GM18951 (cell line): ENCODE measurements at regions not wholly inside any gene's neighbourhood (a gene's known extent, or its start where the extent isn't known, plus 50 kb on each side); places are given as distances from the start of the nearest gene placed in this dataset.

Experiments
- POLR2A ChIP-seq: IDR thresholded peaks from 4 replicates; pipeline ENCODE4 v1.6.1; 2011; ENCODE audit warnings: mild to moderate bottlenecking; ENCODE audit not compliant: insufficient read length, insufficient read depth; ENCODE audit errors: extremely low read depth
- in situ Hi-C: fragments of 300-500 bp; cut with MboI; formaldehyde crosslinking; loops from one replicate; pipeline ENCODE4 v1.12.0; 2022; ENCODE audit warnings: low sequenced_read_pairs, mixed read lengths, inconsistent platforms; ENCODE audit not compliant: unreplicated experiment

- TF ChIP-seq POLR2A: no peak
- in situ Hi-C loops: no loop called here
Measured at GRCh38 chr6:28585335-28585734, 59.7 kb downstream of the GPX5 start.

GRCh38 chr6:28586324-28586723, 60.6 kb downstream of the GPX5 start:
- in situ Hi-C loops: no loop called here
- TF ChIP-seq POLR2A: no peak

DNA sequence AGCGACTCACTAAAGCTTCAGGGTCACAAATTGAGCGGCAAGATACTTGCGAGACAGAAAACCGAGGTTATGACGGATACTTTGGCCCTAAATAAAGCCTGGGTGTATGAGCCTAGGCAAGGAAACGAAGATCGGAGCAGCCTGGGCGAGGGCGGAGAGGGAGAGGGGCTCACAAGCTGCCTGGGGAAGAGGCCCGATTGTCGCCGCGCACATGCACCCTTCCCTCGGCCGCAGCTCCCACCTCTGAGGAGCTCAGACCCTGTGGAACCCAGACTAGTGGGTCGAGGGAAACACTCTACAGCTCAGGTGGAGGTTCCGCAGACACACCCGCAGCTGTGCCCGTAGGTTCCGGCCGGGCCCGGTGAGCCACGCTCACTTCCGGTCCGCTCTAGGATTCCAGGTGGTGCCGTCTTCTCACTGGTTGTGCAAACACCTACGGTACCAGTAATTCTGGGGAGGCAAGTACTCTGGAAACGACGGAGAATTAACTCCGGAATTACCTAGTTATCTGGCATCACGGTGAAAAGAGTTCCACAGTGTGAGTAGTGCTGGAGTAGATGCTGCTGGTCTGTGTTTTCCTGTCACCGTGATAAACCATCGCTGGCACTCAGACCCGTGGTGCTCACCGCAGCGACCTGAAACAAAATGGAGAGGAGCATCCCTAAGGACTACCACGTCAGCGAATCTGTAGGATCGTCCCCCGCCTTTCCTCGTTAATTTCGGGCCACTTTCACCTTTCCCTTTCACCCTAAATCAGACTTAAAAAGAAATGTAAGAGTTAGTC, 61.5 kb downstream of the GPX5 start:
- in situ Hi-C loops: no loop called here
- TF ChIP-seq POLR2A: peak; percentile 77

- in situ Hi-C loops: no loop called here
- TF ChIP-seq POLR2A: no peak
Measured at GRCh38 chr6:28587746-28588075, 62.0 kb downstream of the GPX5 start.

DNA sequence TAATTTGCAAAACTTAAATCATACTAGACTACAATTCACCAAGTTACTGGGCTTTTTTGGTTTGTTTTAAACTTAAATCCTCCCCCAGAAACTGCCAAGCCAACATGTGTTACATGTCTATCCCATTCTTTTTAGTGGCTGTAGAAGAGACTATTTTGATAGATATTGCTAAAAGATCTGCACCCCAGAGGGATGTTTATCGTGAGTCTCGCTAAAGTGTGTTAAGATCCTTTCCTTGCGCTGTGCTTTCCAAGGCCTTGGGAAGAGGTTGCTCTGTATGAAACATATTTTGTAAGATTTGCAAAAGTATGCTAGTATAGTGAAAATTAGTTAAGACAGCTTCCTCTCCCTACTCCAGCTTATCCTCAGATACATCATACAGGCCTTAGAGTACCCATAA, 63.0 kb downstream of the GPX5 start:
- in situ Hi-C loops: no loop called here

GRCh38 chr6:28589234-28589956, 63.7 kb downstream of the GPX5 start:
- TF ChIP-seq POLR2A: no peak
- in situ Hi-C loops: no loop called here

More for the DNA sequence above, 63.0 kb downstream of the GPX5 start:
- no peak for TF ChIP-seq POLR2A

- in situ Hi-C loops: no loop called here
Measured at GRCh38 chr6:28589957-28590349, 64.3 kb downstream of the GPX5 start.

DNA sequence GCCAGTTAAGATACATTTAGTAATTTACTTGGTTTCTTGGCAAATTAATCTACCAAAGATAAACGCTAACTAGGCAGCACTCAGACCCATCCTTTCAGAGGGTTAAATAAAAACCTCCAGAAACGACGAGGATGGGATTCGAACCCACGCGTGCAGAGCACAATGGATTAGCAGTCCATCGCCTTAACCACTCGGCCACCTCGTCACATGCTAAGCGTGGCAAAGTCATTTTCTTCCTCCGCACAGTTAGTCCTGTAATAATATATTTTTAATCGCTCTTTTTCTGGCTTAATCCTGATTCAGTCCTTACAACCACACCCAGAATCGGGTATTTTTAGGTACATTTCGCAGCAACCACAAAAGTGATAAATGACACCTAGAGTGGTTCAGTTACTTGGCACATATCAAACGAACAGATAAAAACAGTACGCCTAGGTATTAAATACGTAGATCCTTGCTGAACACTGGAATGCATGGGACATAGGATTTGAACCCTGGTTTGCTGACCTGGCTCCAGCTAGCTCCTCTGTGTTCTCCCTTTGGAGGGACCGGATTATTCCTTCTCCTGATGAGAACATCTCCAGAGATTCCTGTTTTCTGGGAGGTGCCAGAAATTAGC, 71.6 kb downstream of the GPX5 start:
- in situ Hi-C loops: no loop called here
- no peak for TF ChIP-seq POLR2A

More at GRCh38 chr6:28589957-28590349, 64.3 kb downstream of the GPX5 start:
- TF ChIP-seq POLR2A: no peak

DNA sequence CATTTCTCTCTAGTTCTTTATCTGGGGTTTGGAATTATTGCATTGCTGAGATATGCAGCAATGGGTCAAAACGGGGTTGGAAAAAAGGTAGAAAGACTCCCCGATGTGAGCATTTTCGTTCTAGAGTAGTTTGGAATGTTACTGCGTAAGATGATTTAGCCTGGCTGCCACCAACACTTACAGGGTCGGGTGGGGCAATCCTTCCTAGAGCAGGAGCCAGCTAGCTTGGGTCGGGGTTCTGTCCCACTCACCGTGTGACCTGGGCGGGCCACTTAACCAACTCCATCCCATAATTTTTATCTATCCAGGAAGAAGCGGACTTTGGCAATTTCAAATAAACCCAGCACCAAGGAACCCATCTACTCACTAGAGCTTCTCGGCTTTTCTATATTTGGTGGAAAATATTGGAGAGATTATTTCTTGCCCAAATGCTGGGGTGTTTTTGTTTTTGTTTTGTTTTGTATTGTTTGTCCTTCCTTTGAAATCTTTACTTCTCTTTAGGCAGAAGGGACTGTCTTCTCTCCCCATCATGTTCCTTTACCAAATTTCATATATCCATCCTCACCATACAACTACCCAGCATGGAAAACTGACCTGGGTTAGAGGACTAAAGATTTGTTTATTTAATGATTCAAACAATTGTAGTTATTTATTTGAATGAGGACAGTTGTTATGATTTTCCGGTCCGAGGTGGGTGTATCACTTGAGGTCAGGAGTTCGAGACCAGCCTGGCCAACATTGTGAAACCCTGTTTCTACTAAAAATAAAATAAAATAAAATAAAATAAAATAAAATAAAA, 72.4 kb downstream of the GPX5 start:
- in situ Hi-C loops: no loop called here
- no peak for TF ChIP-seq POLR2A

DNA sequence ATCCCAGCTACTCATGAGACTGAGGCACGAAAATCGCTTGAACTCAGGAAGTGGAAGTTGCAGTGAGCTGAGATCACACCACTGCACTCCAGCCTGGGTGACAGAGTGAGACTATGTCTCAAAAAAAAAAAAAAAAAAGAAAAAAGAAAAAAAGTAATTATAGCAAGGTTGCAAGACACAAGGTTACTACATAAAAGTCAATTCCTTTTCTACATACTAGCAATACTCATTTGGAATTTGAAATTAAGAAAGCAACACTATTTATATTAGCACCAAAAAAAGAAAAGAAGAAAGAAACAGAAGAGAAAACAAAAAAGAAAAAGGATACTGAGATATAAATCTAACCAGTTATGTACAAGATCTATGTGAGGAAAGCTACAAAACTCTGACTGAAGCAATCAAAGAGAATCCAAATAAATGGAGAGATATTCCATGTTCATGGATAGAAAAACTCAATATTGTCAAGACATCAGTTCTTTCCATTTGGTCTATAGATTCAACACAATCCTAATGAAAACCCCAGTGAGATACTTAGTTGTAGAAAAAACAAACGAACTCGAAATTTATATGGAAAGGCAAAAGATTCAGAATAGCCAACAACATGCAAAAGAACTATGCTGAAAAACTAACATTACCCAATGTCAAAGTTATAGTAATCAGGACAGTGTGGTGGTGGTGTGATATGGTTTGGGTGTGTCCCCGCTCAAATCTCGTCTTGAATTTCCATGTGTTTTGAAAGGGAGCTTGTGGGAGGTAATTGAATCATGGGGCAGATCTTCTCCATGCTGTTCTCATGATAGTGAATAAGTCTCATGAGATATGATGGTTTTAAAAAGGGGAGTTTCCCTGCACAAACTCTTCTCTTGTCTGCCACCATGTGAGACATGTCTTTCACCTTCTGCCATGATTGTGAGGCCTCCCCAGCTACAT, 73.3 kb downstream of the GPX5 start:
- in situ Hi-C loops: no loop called here
- TF ChIP-seq POLR2A: no peak

GRCh38 chr6:28600245-28600644, 74.6 kb downstream of the GPX5 start:
- TF ChIP-seq POLR2A: no peak
- in situ Hi-C loops: no loop called here

GRCh38 chr6:28603891-28604290, 78.2 kb downstream of the GPX5 start:
- TF ChIP-seq POLR2A: no peak
- in situ Hi-C loops: no loop called here
